Pons (tissue), 1 donor: ENCODE measurements at regions not wholly inside any gene's neighbourhood (a gene's known extent, or its start where the extent isn't known, plus 50 kb on each side); places are given as distances from the start of the nearest gene placed in this dataset.

Experiments used
- DNase-seq: peaks from one replicate; pipeline ENCODE4 v3.0.0-alpha.2; 2016; ENCODE audit warnings: low spot score

- DNase-seq = peak; percentile 48
Observed at GRCh38 chr1:229092377-229093237, 178.3 kb upstream of the RAB4A start.

GRCh38 chr1:229093238-229093540, 177.7 kb upstream of the RAB4A start:
- peak; percentile 61 for DNase-seq

- no peak for DNase-seq
Observed at GRCh38 chr1:229093609-229094336, 177.1 kb upstream of the RAB4A start.

GRCh38 chr1:229094476-229095311, 176.2 kb upstream of the RAB4A start:
- no peak for DNase-seq

- DNase-seq = no peak
Observed at GRCh38 chr1:229095325-229095724, 175.6 kb upstream of the RAB4A start.

- no peak for DNase-seq
Observed at GRCh38 chr1:229097356-229097755, 173.6 kb upstream of the RAB4A start.

GRCh38 chr1:229098361-229098760, 172.6 kb upstream of the RAB4A start:
- DNase-seq = no peak

GRCh38 chr1:229098903-229099578, 171.9 kb upstream of the RAB4A start:
- DNase-seq = no peak

- DNase-seq = no peak
Observed at GRCh38 chr1:229101011-229101871, 169.7 kb upstream of the RAB4A start.

- no peak for DNase-seq
Observed at GRCh38 chr1:229102741-229103391, 168.0 kb upstream of the RAB4A start.

GRCh38 chr1:229104654-229105053, 166.3 kb upstream of the RAB4A start:
- DNase-seq = no peak

- no peak for DNase-seq
Observed at GRCh38 chr1:229105109-229105508, 165.8 kb upstream of the RAB4A start.

GRCh38 chr1:229105822-229106525, 164.9 kb upstream of the RAB4A start:
- no peak for DNase-seq

GRCh38 chr1:229106526-229107125, 164.3 kb upstream of the RAB4A start:
- no peak for DNase-seq

GRCh38 chr1:229107304-229107815, 163.6 kb upstream of the RAB4A start:
- DNase-seq = no peak

- no peak for DNase-seq
Observed at GRCh38 chr1:229107972-229108371, 162.9 kb upstream of the RAB4A start.

- DNase-seq = no peak
Observed at GRCh38 chr1:229108598-229109201, 162.2 kb upstream of the RAB4A start.

GRCh38 chr1:229109320-229109761, 161.6 kb upstream of the RAB4A start:
- DNase-seq = peak; percentile 75

- no peak for DNase-seq
Observed at GRCh38 chr1:229110986-229111385, 159.9 kb upstream of the RAB4A start.
